SK-N-SH (cell line): ENCODE measurements at regions not wholly inside any gene's neighbourhood (a gene's known extent, or its start where the extent isn't known, plus 50 kb on each side); places are given as distances from the start of the nearest gene placed in this dataset.

Experiments used
- CTCF ChIP-seq: fragments of 200-600 bp; sonication (generic); IDR thresholded peaks from 2 replicates; pipeline ENCODE4 v1.6.1; 2017; ENCODE audit warnings: antibody characterized with exemption, mild to moderate bottlenecking, moderate library complexity
- NFIC ChIP-seq: IDR thresholded peaks from 2 replicates; pipeline ENCODE4 v1.4.0; 2012; ENCODE audit warnings: borderline replicate concordance
- RFX5 ChIP-seq: IDR thresholded peaks from 2 replicates; pipeline ENCODE4 v1.6.1; 2012; ENCODE audit warnings: mild to moderate bottlenecking, improper control_type of control experiment, low read length

DNA sequence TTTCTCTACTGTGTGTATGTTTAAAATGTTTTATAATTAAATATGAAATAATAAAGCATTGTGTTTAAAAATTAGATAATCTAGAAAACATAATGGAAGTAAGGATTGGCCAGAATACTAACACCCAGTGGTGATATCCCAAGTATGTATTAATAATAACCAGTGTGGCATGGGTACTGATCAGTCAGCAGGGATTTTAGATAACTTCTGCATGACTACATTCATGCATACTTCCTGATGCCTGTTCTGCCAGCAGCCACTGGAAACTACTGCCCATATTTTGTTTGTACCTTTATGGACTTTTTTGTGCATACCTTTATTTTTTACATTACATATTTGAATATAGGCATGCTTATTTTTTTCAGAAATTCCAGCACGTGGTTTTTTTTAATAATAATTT, 156.6 kb upstream of the TMEM196 start:
- TF ChIP-seq CTCF (no peak), RFX5 (no peak), NFIC (no peak)
